IgD-negative memory B cell (primary cell): ENCODE measurements at regions not wholly inside any gene's neighbourhood (a gene's known extent, or its start where the extent isn't known, plus 50 kb on each side); places are given as distances from the start of the nearest gene placed in this dataset.

Experiments
- H3K27ac Mint-ChIP-seq, 3 donors: one replicate each; pipeline ENCODE4 v1.8.0; 2020 to 2022; ENCODE audit warnings: mild to moderate bottlenecking in 3 of 3, mixed read lengths in 3 of 3, moderate library complexity in 1 of 3
- H3K27me3 Mint-ChIP-seq: one replicate; pipeline ENCODE4 v1.8.0; 2021; ENCODE audit warnings: mixed read lengths
- H3K36me3 Mint-ChIP-seq: one replicate; pipeline ENCODE4 v1.8.0; 2020; ENCODE audit warnings: mild to moderate bottlenecking, mixed read lengths
- H3K4me1 Mint-ChIP-seq, 3 donors: one replicate each; pipeline ENCODE4 v1.8.0; 2020 to 2022; ENCODE audit warnings: mixed read lengths in 3 of 3, mild to moderate bottlenecking in 1 of 3
- H3K4me3 Mint-ChIP-seq, 4 donors: one replicate each; pipeline ENCODE4 v1.8.0; 2020 to 2022; ENCODE audit warnings: mild to moderate bottlenecking in 4 of 4, mixed read lengths in 4 of 4, moderate library complexity in 3 of 4
- H3K9me3 Mint-ChIP-seq, 3 donors: one replicate each; pipeline ENCODE4 v1.8.0; 2020 to 2021; ENCODE audit warnings: mixed read lengths in 3 of 3, mild to moderate bottlenecking in 1 of 3

DNA sequence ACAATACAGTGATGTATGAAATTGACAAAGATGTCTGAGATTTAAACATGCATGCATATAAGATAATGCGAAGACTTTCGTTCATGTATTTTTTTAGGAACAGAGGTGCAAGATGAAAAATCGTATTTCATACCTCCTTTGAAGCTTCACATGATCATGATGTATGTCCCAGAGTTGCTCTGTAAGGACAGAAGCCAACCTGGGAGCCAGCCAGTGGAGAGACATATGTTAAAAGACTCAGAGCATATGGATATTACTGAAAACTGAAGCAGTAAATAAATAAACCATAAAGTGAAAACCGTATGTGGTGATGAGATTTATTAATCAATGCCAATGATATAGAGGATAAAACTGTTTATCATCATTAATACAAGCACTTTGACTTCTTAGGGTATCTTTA, 424.4 kb upstream of the NETO1 start:
- Mint-ChIP-seq H3K36me3 (no peaks in the 10 kb centered on the region), H3K9me3 (no peaks in the 10 kb centered on the region), H3K27me3 (no peaks in the 10 kb centered on the region), H3K27ac (no peak overlapping the region), H3K4me1 (no peaks in the 10 kb centered on the region), H3K4me3 (no peak overlapping the region)

DNA sequence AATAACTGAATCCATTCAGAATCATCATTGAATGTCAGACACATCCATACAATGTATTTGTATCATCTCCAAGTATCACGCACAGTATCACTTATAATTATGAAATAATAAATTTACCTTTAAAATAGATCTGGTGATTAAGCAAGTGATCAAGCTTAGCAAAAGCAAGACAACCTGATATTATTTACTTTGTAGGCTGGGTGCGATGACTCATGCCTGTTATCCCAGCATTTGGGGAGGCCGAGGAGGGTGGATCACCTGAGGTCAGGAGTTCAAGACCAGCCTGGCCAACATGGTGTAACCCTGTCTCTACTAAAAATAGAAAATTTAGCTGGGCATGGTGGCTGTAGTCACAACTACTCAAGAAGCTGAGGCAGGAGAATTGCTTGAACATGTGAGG, 421.0 kb upstream of the NETO1 start:
- Mint-ChIP-seq H3K27ac (no peak overlapping the region), H3K4me1 (no peaks in the 10 kb centered on the region), H3K36me3 (no peaks in the 10 kb centered on the region), H3K9me3 (peaks cover 0 to 2% (median 0%) of the 10 kb centered on the region in 3 donors), H3K4me3 (no peak overlapping the region), H3K27me3 (no peaks in the 10 kb centered on the region)

DNA sequence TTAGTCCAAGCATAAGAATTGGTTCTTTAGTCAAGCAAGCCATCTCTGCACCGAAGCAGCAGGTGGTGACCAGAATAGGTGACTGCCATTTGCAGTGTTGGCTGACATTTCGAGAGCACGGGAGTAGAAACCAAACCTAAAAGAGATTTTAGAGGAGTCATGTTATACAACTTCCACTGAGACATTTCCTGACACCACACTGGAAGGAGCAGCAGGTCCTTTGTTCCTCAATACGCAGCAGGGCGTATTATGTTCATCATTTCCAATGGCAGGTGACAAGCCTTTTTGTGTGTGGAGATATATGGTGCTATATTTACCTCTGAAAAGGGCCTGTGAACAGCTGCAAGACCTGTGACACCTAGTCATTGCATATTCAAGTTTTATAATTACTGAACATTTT, 418.8 kb upstream of the NETO1 start:
- Mint-ChIP-seq H3K4me3 (no peak overlapping the region), H3K27ac (no peak overlapping the region), H3K4me1 (no peaks in the 10 kb centered on the region), H3K9me3 (peaks cover 0 to 2% (median 0%) of the 10 kb centered on the region in 3 donors), H3K27me3 (no peaks in the 10 kb centered on the region), H3K36me3 (no peaks in the 10 kb centered on the region)

DNA sequence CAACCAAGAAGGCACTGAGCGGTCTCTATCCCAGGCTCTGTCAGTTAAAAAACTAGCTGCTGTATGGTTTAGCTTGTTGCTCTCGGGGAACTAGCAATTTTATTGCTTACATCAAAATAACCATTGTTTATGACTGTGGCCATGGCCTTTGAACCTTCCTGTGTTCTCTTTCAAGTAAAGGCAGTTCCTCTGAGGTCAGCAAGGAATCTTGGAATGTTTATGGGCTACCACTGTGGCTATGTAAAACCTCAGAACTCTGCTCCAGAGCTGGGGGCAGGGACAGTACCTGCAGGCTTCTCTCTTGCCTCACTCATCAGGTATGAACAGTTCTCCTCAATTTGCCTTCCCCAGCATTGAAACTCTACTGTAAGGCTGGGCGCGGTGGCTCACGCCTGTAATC, 416.0 kb upstream of the NETO1 start:
- Mint-ChIP-seq H3K27me3 (no peaks in the 10 kb centered on the region), H3K4me3 (no peak overlapping the region), H3K27ac (no peak overlapping the region), H3K9me3 (peaks cover 0 to 2% (median 0%) of the 10 kb centered on the region in 3 donors), H3K36me3 (no peaks in the 10 kb centered on the region), H3K4me1 (no peaks in the 10 kb centered on the region)

DNA sequence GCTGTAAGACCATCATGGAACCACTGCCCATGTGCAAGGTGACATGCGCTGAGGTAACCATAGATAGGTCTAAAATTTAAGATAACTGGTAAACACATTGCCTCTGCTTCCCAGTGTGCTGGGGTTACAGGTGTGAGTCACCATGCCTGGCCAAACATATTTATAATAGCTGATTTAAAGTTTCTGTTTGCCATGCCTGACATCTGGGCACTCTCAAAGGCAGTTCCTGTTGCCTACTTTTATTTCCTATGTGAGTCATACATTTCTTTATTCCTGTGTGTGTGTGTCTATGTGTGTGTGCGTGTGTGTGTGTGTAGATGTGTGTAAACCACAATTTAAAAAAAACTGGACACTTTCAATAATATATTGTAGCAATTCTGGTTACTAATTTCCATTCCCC, 415.2 kb upstream of the NETO1 start:
- H3K4me3 Mint-ChIP-seq, result no peak overlapping the region
- H3K27me3 Mint-ChIP-seq, result no peaks in the 10 kb centered on the region

DNA sequence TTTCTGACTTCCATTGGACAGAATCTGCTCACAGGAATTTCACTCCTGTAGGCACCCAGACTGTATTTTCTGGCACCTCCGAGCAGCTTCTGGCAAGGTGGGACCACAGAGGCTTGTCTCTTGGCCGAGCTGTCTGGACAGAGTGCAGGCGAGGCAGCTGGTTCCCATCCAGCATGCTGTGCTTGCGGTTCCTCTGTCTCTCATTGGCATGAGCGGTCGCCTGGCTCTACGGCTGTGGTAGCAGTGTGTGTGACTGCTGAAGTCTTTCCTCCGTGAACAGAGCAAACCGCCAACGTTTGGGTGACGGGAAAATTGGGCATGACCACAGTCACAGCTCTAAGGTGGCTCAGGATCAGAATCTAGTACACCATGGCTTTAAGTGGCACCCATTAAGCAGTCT, 411.7 kb upstream of the NETO1 start:
- Mint-ChIP-seq H3K9me3 (peaks cover 0 to 2% (median 0%) of the 10 kb centered on the region in 3 donors), H3K36me3 (no peaks in the 10 kb centered on the region), H3K4me3 (no peak overlapping the region), H3K4me1 (no peaks in the 10 kb centered on the region), H3K27me3 (no peaks in the 10 kb centered on the region), H3K27ac (no peak overlapping the region)

More for the DNA sequence above, 415.2 kb upstream of the NETO1 start:
- Mint-ChIP-seq H3K36me3 (no peaks in the 10 kb centered on the region), H3K4me1 (no peaks in the 10 kb centered on the region), H3K9me3 (peaks cover 0 to 2% (median 0%) of the 10 kb centered on the region in 3 donors), H3K27ac (no peak overlapping the region)

DNA sequence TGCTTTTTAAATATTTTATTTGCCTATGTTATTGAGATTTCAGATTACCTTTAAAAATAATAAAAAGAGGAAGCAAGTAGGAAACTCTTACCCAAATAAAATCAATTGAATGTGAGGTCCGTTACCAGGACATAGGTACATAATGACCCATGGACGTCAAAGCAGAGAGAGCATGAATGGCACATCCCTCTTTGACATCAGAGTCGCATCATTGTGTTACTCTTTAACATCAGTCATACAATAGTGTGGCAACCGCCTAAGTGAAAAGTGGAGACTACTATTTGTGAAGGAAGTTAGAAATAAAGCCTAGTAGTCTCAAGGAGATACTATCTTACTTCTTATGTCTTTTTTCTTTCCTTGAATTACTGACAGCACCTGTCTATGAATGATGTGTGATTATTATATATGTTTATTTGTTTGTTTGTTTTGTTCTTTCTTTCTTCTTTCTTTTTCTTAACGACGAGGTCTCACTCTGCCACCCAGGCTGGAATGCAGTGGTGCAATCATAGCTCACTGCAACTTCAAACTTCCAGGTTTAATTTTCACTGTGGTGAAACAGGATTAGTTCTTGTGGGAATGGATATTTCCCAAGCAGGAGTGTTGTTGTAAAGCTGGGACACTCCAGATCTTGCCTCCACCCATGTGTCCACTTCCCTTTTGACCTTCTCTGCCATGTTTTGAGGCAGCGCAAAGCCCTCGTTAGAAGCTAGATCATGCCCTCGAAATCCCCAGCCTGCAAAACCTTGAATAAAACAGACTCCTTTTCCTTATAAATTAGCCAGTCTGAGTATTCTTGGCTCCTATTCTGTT, 407.2 kb upstream of the NETO1 start:
- H3K4me3 Mint-ChIP-seq, result no peak overlapping the region
- no peaks in the 10 kb centered on the region for H3K36me3 Mint-ChIP-seq
- H3K27me3 Mint-ChIP-seq, result no peaks in the 10 kb centered on the region
- H3K4me1 Mint-ChIP-seq, result no peaks in the 10 kb centered on the region
- no peak overlapping the region for H3K27ac Mint-ChIP-seq
- H3K9me3 Mint-ChIP-seq, result peaks cover 2 to 4% (median 2%) of the 10 kb centered on the region in 3 donors

DNA sequence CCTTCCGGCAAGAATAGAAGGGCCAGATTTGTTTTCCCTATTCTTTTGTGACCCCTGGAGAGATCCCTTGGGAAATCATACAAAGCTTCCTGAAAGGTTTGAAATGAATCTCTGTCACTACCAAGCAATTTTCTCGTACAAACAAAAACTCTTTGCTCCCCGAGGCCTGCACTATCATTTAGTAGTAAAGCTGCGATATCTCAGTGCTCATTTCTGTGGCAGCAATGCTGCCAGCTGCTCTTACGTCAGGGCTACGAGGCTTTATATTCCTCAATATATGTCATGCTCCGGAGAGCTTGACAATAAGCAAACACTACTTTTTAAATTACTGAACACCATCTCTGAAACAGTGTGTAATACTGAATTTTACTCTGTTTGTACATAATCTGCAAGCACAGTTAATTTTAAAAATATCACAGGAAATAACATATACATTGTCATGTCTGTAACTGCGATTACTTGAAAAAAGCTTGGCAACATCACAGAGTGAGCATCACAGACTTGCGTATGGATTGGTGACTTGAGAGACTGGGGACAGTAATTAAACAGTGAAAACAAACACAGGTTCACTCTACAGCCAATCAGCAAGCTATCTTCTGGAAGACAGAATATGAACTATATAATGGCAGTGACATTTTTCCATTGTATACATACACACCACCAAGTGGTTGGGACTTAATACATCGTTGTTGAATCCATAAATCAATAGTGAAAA, 403.3 kb upstream of the NETO1 start:
- Mint-ChIP-seq H3K27ac (no peak overlapping the region), H3K36me3 (no peaks in the 10 kb centered on the region), H3K27me3 (no peaks in the 10 kb centered on the region), H3K4me1 (no peaks in the 10 kb centered on the region), H3K4me3 (no peak overlapping the region), H3K9me3 (peaks cover 0 to 4% (median 2%) of the 10 kb centered on the region in 3 donors)

DNA sequence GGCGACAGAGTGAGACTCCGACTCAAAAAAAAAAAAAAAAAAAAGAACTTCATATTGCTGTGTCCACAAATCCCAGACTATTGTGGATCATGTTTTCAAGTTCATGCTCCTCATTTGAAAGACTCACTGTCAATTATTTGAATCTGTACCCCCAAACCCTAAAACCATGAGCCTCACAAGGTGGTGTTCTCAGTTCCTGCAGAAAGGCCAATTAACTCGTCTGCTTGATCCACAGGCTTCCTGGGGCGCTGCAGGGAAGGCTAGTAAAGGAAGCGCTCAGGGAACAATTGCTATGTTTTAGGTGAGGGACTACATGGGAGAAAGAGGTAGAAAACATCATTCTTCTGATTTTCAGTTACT, 396.8 kb upstream of the NETO1 start:
- H3K27me3 Mint-ChIP-seq, result no peaks in the 10 kb centered on the region
- no peaks in the 10 kb centered on the region for H3K4me1 Mint-ChIP-seq
- H3K27ac Mint-ChIP-seq, result no peak overlapping the region
- no peaks in the 10 kb centered on the region for H3K36me3 Mint-ChIP-seq
- H3K9me3 Mint-ChIP-seq, result peaks cover 0 to 3% (median 0%) of the 10 kb centered on the region in 3 donors
- H3K4me3 Mint-ChIP-seq, result no peak overlapping the region

DNA sequence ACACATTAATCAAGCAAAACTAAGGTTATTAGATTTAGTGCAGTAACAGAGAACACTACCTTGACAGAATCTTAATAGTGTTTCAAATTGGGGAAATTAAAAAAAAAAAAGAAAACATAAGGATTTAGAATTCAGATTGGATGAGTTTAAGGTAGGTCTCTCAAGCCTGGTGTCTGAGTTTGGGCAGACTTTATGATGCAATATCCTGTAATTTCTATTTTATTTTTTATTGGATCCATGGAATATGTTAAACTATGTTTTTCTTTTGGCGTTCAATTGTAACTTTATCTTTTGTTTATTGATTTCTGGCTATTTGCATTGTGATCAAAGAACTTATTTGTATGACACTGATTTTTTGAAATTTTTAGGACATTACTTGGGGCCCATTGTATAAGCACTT, 394.1 kb upstream of the NETO1 start:
- Mint-ChIP-seq H3K27ac (no peak overlapping the region), H3K4me1 (no peaks in the 10 kb centered on the region), H3K9me3 (peaks cover 0 to 3% (median 0%) of the 10 kb centered on the region in 3 donors), H3K4me3 (no peak overlapping the region), H3K27me3 (no peaks in the 10 kb centered on the region), H3K36me3 (no peaks in the 10 kb centered on the region)

DNA sequence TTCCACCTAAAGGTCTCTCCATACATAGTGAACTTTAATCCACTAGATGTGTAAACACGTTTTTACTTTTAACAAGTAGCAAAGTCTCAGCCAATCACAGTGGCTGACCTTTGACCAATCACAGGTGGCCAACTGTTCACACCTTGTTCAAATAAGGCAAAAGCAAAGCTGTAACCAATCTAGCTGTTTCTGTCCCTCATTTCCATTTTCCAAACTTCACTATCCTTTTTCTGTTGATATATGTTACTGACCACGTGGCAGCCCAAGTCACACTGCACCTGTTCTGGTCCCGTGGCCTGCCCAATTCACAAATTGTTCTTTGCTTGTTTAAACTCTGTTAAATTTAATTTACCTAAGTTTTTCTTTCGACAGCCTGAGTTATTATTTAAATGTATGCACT, 393.5 kb upstream of the NETO1 start:
- H3K4me3 Mint-ChIP-seq, result no peak overlapping the region
- H3K4me1 Mint-ChIP-seq, result no peaks in the 10 kb centered on the region

DNA sequence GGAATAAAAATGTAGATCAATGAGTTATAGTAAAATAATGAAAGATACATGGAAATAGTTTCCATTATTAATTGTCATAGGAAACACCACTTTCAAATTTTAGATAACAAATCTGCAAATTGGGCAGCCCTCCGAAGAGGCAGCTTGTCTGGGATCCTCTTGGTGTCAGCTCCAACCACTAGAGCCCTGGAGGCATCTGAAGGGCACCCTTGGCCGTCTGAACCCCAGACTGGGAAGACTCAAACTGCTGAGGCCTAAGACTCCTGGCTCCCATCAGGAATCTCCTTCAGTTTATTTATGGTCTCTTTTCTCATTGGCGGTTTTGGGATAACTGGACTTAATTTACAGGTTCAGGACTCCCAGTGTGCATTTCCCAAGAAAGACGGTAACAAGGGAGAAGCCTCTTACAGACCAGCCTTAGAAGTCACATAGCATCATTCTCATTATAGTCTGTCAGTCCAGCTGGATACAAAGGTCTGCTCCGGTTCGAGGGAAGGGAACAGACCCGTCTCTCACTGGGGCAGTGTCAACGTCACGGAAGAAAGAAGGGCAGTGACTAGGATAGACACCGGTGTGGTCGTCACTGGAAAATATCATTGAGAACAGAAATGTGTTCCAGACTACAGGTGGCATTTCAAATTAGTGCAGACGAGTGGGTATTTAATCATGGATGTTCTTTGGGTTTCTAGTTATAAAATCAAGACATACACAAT, 390.7 kb upstream of the NETO1 start:
- H3K27me3 Mint-ChIP-seq, result no peaks in the 10 kb centered on the region
- no peaks in the 10 kb centered on the region for H3K36me3 Mint-ChIP-seq
- no peaks in the 10 kb centered on the region for H3K4me1 Mint-ChIP-seq
- no peak overlapping the region for H3K27ac Mint-ChIP-seq
- peaks cover 0 to 2% (median 0%) of the 10 kb centered on the region in 3 donors for H3K9me3 Mint-ChIP-seq
- H3K4me3 Mint-ChIP-seq, result no peak overlapping the region

More for the DNA sequence above, 393.5 kb upstream of the NETO1 start:
- Mint-ChIP-seq H3K9me3 (peaks cover 0 to 3% (median 0%) of the 10 kb centered on the region in 3 donors), H3K27me3 (no peaks in the 10 kb centered on the region), H3K36me3 (no peaks in the 10 kb centered on the region), H3K27ac (no peak overlapping the region)

DNA sequence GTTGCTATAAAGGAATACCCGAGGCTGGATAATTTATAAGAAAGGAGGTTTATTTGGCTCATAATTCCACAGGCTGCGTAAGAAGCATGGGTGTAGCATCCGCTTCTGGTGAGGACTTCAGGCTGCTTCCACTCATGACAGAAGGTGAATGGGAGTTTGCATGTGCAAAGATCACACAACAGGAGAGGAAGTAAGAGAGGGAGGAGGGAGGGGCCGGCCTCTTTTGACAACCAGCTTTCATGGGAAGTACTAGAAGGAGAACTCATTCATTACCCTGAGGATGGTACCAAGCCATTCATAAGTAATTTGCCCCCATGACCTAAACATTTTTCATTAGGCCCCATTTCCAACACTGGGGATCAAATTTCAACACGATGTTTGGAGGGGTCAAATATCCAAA, 386.8 kb upstream of the NETO1 start:
- H3K27ac Mint-ChIP-seq, result no peak overlapping the region
- no peak overlapping the region for H3K4me3 Mint-ChIP-seq
- H3K27me3 Mint-ChIP-seq, result no peaks in the 10 kb centered on the region
- H3K4me1 Mint-ChIP-seq, result no peaks in the 10 kb centered on the region
- H3K9me3 Mint-ChIP-seq, result peaks cover 0 to 3% (median 0%) of the 10 kb centered on the region in 3 donors
- no peaks in the 10 kb centered on the region for H3K36me3 Mint-ChIP-seq

DNA sequence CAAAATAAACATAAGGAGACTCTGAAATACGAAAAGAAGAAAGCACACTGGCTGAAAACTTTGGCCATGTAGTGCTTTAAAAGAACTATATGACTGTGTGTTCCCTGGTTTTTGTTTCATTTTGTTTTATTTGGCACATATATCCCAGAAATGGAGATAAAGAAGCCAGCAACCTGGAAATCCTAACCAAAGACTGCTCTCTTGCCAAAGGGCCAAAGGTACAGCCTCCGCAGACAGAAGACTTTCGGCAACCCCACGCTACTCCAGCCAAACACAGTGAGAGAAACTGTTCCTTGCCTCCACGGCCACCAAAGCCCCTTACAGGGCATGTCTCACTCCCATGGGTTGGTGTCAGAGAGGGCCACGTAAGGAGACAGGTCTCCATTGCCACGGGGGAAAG, 381.2 kb upstream of the NETO1 start:
- no peak overlapping the region for H3K27ac Mint-ChIP-seq
- peaks cover 0 to 3% (median 0%) of the 10 kb centered on the region in 3 donors for H3K9me3 Mint-ChIP-seq
- H3K4me1 Mint-ChIP-seq, result peaks cover 0 to 3% (median 0%) of the 10 kb centered on the region in 3 donors

DNA sequence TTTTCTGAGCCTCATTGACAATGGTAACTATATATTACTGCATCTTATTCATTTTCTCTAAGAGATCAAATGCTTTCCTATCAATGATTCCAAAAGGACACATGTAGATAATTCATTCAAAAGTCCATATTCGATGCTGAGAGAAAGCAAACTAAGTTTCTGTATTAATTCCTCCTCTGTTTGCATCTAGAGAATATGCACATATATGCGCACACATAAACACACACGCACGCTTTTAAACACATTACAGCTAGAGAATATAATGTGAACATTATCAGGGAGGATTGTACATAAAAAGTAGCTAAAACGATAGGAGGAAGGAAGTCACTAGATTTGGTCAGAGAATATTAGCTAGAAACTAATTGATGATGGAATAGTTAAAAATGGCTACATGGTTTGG, 379.0 kb upstream of the NETO1 start:
- Mint-ChIP-seq H3K4me1 (peaks cover 0 to 3% (median 0%) of the 10 kb centered on the region in 3 donors), H3K27ac (no peak overlapping the region)

More for the DNA sequence above, 381.2 kb upstream of the NETO1 start:
- Mint-ChIP-seq H3K4me3 (no peak overlapping the region), H3K27me3 (no peaks in the 10 kb centered on the region), H3K36me3 (no peaks in the 10 kb centered on the region)

More for the DNA sequence above, 379.0 kb upstream of the NETO1 start:
- H3K27me3 Mint-ChIP-seq, result no peaks in the 10 kb centered on the region
- H3K4me3 Mint-ChIP-seq, result no peak overlapping the region
- no peaks in the 10 kb centered on the region for H3K36me3 Mint-ChIP-seq
- peaks cover 0 to 1% (median 0%) of the 10 kb centered on the region in 3 donors for H3K9me3 Mint-ChIP-seq
